H1 (cell line): ENCODE measurements at regions not wholly inside any gene's neighbourhood (a gene's known extent, or its start where the extent isn't known, plus 50 kb on each side); places are given as distances from the start of the nearest gene placed in this dataset.

Experiments
- JUN ChIP-seq: IDR thresholded peaks from 2 replicates; pipeline ENCODE4 v1.6.1; 2011; ENCODE audit warnings: low read depth, mild to moderate bottlenecking, improper control_type of control experiment, low read length
- RBBP5 ChIP-seq: IDR thresholded peaks from 2 replicates; pipeline ENCODE4 v1.7.1; 2012; ENCODE audit warnings: low read depth, mild to moderate bottlenecking, inconsistent platforms, low read length, moderate library complexity, borderline replicate concordance
- RNF2 ChIP-seq: fragments of 200-900, 300-1000 bp; sonication (generic); IDR thresholded peaks from 2 replicates; pipeline ENCODE4 v1.7.1; 2016; ENCODE audit warnings: borderline replicate concordance, low read depth, mild to moderate bottlenecking, antibody characterized with exemption, low read length; ENCODE audit not compliant: poor library complexity, severe bottlenecking; ENCODE audit errors: missing control alignments
- TF ChIP-seq, protein P1 (sequence below): fragments of 300-600 bp; sonication (generic); IDR thresholded peaks from 2 replicates; pipeline ENCODE4 v1.7.1; 2012; ENCODE audit warnings: low read length, moderate library complexity, mild to moderate bottlenecking, inconsistent platforms; ENCODE audit not compliant: insufficient replicate concordance

DNA sequence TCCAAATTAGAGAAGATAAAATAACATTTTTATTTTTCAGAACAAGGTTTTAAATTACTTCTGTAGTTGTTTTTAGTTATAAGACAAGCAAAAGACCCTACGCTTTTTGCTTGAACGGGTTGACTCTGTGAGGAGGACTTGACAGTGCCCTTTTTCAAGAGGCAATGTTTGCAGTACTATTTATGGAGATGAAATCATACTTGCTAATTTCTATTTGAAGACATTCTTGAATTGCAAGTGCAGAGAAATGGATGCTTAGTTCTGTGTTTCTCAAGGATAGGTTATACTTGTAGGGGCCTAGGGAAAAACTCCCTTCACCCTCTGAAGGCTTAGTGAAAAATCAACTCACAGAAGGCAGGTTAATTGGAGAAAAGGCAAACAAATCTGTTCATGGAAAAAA, 1229.5 kb downstream of the REEP3 start (continued):
- TF ChIP-seq, protein P1, sequence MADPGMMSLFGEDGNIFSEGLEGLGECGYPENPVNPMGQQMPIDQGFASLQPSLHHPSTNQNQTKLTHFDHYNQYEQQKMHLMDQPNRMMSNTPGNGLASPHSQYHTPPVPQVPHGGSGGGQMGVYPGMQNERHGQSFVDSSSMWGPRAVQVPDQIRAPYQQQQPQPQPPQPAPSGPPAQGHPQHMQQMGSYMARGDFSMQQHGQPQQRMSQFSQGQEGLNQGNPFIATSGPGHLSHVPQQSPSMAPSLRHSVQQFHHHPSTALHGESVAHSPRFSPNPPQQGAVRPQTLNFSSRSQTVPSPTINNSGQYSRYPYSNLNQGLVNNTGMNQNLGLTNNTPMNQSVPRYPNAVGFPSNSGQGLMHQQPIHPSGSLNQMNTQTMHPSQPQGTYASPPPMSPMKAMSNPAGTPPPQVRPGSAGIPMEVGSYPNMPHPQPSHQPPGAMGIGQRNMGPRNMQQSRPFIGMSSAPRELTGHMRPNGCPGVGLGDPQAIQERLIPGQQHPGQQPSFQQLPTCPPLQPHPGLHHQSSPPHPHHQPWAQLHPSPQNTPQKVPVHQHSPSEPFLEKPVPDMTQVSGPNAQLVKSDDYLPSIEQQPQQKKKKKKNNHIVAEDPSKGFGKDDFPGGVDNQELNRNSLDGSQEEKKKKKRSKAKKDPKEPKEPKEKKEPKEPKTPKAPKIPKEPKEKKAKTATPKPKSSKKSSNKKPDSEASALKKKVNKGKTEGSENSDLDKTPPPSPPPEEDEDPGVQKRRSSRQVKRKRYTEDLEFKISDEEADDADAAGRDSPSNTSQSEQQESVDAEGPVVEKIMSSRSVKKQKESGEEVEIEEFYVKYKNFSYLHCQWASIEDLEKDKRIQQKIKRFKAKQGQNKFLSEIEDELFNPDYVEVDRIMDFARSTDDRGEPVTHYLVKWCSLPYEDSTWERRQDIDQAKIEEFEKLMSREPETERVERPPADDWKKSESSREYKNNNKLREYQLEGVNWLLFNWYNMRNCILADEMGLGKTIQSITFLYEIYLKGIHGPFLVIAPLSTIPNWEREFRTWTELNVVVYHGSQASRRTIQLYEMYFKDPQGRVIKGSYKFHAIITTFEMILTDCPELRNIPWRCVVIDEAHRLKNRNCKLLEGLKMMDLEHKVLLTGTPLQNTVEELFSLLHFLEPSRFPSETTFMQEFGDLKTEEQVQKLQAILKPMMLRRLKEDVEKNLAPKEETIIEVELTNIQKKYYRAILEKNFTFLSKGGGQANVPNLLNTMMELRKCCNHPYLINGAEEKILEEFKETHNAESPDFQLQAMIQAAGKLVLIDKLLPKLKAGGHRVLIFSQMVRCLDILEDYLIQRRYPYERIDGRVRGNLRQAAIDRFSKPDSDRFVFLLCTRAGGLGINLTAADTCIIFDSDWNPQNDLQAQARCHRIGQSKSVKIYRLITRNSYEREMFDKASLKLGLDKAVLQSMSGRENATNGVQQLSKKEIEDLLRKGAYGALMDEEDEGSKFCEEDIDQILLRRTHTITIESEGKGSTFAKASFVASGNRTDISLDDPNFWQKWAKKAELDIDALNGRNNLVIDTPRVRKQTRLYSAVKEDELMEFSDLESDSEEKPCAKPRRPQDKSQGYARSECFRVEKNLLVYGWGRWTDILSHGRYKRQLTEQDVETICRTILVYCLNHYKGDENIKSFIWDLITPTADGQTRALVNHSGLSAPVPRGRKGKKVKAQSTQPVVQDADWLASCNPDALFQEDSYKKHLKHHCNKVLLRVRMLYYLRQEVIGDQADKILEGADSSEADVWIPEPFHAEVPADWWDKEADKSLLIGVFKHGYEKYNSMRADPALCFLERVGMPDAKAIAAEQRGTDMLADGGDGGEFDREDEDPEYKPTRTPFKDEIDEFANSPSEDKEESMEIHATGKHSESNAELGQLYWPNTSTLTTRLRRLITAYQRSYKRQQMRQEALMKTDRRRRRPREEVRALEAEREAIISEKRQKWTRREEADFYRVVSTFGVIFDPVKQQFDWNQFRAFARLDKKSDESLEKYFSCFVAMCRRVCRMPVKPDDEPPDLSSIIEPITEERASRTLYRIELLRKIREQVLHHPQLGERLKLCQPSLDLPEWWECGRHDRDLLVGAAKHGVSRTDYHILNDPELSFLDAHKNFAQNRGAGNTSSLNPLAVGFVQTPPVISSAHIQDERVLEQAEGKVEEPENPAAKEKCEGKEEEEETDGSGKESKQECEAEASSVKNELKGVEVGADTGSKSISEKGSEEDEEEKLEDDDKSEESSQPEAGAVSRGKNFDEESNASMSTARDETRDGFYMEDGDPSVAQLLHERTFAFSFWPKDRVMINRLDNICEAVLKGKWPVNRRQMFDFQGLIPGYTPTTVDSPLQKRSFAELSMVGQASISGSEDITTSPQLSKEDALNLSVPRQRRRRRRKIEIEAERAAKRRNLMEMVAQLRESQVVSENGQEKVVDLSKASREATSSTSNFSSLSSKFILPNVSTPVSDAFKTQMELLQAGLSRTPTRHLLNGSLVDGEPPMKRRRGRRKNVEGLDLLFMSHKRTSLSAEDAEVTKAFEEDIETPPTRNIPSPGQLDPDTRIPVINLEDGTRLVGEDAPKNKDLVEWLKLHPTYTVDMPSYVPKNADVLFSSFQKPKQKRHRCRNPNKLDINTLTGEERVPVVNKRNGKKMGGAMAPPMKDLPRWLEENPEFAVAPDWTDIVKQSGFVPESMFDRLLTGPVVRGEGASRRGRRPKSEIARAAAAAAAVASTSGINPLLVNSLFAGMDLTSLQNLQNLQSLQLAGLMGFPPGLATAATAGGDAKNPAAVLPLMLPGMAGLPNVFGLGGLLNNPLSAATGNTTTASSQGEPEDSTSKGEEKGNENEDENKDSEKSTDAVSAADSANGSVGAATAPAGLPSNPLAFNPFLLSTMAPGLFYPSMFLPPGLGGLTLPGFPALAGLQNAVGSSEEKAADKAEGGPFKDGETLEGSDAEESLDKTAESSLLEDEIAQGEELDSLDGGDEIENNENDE: no peak
- TF ChIP-seq JUN (no peak), RNF2 (no peak), RBBP5 (no peak)
